ENCODE measurements at regions not wholly inside any gene's neighbourhood (a gene's known extent, or its start where the extent isn't known, plus 50 kb on each side); places are given as distances from the start of the nearest gene placed in this dataset.
A peak's percentile ranks its signal among the peaks of the same experiment; 100 is the strongest.
"Not testable (repeated sequence)": the region's sequence is repeated elsewhere in the genome, so short reads cannot be mapped to it uniquely, and the experiment has no call there.

DNA sequence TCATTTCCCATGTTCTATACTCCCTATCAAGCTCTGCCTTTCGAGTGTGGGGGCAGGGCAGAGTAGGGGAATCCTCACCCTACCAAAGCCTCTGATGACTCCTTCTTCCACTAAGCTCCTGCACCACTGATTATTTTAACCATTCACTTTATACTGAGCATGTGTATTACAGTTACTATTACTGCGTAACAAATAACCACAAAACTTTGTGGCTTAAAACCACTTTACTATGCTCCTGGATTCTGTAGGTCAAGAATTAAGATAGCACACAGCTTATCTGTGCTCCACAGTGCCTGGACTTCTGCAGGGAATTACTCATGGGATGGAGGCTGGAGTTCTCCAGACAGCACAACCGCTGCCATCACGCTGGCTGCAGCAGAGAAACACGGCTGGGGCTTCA is 117.4 kb upstream of the DNAJC10 start:
- DNase-seq: no peak

DNA sequence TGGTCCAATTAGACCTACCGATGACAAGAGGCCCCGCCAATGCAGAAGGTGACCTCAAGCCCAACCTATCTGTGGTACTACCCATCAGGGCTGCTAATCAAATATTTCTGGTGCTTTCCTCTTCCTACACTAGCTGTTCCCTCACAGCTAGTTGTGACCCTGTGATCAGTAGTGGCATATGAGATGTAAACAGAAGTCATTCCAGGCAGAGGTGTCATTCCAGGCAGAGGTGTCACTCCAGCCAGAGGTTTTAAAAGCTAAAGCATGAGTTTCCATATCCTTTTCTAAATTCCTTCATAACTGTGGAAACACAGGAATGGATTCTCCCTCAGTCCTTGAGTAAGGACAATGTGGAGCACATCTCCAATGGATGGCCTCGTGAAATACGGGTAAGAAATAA is 110.9 kb upstream of the DNAJC10 start:
- DNase-seq: no peak

DNA sequence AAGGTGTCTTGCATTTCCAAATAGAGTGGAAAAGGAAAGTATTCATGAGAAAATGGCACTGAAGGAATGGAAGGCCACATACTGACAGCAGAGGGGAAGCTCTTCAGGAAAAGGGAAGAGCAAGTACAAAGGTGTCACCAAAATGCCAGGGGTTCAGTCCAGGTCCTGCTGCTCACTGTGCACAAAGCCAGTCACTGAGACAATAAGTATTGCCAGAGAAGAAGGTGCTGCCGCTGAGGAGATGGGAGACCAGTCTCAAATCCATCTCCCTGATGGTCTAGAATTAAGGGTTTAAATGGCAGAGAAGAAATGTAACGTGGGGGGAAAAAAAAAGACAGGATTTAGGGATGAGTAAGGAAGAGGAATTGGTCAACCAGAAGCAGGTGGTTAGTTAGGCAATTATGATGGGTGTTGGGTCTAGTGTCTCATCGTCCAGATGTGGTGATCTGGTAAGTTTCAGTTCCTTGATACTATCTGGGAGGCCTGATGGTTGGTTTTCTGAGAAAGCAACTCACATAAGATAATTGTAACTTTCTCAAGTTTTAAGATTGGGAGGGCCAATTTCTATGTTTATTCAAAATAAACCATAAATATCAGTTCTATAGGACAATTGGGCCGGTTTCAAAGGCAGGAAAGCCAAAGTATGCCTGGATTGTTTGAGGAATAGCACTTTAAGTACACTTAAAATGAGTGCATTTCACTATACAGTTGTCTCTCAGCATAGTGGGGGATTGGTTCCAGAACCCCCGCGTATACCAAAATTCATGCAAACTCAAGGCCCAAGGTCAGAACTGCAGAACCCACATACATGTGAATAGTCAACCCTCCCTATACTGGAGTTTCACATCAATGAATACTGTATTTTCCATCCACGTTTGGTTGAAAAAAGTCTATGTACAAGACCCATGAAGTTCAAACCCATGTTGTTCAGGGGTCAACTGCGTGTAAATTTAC is 109.1 kb upstream of the DNAJC10 start:
- DNase-seq: no peak

DNA sequence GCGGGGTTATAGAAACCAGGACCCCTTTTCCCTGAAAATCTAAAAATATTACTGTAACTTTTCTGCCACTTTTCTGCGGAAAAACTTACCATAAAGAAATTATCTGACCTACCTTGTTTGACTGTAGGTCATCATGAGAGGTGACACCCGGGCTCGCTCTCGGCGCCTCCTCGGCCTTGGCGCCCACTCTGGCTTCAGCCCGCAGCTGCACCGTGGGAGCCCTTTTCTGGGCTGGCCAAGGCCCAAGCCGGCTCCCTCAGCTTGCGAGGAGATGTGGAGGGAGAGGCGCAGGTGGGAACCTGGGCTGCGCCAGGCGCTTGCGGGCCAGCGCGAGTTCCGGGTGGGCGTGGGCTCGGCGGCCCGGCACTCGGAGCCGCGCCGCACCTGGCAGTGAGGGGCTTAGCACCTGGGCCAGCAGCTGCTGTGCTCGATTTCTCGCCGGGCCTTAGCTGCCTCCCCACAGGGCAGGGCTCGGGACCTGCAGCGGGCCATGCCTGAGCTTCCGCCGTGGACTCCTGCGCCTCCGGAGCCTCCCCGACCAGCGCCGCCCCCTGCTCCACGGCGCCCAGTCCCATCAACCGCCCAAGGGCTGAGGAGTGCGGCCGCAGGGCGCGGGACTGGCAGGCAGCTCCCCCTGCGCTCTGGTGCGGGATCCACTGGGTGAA is 107.7 kb upstream of the DNAJC10 start:
- DNase-seq: no peak

DNA sequence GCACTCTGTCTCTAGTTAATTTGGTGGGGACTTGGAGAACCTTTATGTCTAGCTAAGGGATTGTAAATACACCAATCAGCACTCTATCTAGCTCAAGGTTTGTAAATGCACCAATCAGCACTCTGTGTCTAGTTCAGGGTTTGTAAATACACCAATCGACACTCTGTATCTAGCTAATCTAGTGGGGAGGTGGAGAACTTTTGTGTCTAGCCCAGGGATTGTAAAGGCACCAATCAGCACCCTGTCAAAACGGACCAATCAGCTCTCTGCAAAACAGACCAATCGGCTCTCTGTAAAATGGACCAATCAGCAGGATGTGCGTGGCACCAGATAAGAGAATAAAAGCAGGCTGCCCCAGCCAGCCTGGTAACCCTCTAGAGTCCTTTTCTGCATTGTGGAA is 107.1 kb upstream of the DNAJC10 start:
- DNase-seq: not testable (repeated sequence)

DNA sequence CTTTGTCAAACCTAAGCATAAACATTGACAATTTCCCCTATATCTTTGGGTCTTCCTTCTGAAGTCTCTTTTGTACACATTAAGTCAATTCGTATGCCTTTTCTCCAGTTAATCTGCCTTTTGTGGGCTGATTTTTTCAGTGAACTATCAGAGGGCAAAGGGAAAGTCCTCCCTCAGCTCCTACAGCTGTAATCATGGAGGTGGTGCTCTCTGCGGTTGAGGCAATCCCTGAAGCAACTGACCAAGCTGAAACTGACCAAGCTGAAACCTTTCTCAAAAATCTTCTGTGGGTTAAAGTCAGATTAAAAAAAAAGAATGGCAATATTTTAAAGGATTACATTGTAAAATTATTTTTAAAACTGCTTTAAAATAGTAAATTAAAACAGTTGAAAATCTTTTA is 105.8 kb upstream of the DNAJC10 start:
- DNase-seq: no peak

DNA sequence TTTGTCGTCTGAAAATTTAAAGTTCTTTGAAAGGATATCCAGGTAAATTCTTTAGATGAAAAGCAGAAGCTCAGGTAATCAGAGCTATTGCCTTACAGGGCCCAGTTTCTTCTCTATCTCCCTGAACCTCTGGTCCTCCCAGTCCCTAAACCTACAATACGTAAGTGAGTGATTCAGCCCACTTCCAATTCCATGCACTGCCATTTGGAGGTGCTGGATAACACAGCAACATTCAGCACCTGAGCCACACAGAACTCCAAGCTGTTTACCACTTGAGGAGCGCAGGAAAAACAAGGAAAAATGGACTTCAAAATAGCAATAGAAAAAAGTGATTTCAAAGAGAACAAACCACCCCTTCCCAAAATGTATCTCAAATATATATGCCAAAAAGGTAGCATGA is 105.0 kb upstream of the DNAJC10 start:
- DNase-seq: no peak

DNA sequence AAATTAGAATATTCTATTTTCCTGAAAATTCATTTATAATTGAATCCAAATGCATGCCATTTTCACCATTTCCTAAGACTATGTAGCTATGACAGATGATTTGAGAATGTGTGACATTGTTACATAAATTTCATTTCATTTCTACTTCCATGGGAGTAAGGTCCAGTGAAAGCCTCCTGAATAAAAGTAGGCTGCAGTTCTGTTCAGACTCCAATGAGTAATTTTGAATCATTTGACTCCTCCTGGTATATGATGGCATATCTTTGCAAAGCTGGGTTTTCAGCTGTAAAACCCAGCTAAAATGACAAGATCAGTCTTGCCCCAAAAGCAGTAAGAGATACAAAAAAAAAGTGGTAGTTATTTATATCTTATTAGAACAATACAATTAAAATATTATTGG is 101.0 kb upstream of the DNAJC10 start:
- DNase-seq: no peak

DNA sequence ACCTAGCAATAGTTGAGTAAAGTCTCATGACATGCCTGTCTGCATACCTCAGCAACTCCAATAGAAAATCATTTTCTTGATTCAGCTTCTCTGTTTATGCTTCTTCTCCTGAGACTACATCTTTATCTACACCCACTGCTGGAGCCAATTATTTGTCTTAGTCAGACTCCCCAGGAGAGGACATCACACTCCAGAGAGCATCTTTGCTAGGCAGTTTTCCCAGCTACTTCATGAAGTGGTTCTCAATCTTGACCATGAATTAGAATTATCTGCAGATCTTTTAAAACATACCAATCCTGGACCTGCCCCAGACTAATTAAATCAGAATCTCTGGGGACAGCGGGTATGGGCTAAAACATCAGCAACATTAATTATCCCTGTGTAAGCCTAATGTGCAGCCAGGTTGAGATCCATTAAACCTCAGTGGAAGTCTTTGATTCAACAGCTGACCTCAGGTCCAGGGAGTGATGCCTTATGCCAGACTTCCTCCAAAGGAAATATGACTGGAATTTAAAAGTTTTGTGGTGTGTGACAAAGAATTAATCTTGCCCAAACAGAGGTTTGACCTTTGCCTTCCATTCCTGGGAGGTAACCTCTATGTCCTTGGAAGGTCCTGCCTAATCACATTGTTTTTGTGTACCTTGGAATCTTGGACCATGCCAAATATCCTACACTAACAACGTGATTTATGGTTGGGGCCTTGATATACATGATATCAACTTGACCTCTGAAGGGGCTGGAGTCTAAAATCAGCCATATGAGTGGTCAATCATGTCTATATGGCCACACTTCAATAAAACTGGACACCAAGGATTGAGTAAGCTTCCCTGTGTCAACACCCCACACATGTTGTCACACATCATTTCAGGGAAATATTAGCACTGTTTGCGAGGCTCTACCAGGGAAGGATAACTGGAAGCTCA is 99.3 kb upstream of the DNAJC10 start:
- no peak for DNase-seq

DNA sequence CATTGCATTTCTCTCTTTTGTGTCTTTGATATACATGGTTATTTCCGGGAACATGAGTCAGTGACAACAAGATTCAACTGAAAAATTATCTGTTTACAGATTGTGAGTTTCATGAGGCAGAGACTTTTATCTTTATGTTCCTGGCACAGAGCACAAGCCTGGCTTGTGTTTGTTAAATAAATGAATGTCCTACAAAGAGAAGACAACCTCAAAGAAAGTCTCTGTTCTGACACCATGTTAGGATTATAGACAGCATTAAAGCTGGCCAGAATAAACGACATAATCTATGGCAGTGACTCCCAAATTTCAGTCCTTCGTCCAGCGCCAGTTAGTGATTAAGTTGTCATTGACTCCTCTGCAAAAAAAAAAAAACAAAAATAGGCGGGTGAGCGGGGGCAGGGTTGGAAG is 97.4 kb upstream of the DNAJC10 start:
- no peak for DNase-seq

DNA sequence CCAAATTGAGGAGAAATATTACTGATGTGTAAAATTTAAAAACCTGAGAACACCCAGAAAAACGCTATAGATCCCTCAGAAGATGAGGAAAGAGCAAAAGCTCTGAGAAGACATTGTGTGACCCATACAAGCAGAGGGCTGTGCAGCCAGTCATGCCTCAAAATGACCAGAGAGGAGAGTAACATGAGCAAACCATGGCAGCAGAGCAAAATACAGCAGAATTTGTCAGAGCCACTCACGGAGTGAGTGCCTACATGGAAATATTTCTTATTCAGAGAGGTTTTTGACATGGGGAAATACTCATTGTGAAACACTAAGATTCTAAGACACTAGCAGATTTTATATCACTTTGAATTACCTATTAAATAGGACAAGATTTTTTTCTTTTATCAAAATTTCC is 96.8 kb upstream of the DNAJC10 start:
- DNase-seq: no peak

DNA sequence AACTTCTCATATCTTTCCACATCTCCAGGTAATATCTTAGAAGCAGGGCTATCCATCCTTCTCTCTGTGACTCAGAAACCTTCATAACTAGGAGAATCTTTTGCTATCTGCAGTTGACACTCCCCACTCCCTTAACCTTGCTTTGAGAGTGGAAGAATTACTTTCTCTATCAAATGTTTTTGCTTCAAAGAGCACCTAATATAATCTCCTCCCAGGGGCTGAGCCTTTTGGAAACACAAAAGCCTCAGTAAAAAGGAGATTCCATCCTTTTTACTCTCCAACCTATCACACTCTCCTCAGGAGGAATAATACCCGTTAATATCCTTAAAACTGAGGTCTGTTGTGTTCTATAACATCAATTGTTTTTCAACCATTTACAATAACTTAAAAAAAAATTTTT is 94.9 kb upstream of the DNAJC10 start:
- no peak for DNase-seq

DNA sequence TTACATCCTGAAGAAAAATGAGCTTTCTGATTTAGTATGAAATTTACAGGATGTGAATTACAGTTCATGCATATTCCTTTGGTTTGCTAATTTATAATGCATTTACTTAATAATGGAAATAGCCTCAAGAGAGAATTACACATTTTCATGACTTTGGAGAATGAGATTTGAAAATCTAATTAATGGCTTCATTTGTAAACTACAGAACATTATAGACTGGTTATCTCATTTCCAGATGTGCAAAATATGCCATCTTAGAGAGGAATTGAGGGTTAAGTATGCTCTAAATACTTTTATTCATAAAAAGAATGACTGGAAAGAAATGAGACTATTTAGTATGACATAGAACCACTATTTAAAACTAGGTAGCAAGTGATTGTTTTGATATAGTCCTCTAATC is 94.2 kb upstream of the DNAJC10 start:
- DNase-seq: no peak

DNA sequence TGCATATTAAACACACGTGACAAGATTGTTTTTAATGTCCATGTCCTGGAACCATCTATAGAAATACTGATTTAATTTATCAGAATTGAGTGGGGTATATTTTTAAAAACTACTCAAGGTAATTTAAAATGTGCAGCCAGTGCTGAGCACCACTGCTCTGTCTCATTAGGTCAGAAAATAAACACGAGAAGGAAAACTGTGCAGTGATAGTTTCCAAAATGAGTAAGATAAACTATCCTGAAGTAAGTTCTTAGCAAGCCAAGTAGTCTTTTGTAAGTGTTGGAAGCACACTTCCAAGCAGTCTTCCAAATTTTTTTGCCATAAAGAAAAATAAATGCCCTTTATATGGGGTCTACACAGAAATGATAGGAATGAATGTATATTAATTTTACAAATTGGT is 93.8 kb upstream of the DNAJC10 start:
- DNase-seq: no peak

DNA sequence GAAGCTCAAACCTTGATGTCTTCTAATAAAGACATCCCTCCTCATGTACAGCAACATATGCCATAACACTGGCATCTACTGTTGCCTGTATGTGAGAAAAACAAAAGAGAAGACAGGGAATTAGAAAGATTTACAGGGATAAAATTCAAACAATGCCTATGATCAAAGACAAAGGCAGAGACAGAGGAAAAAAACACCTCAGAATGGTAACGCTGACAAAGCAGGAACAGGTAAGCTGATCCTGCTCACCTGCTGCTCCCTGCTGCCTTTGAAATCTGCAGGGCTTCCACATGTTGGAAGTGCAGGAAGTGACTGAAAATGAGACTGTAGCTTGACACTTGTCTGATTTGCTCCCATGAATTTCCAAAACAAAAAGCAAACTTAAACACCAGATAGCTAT is 90.2 kb upstream of the DNAJC10 start:
- DNase-seq: peak; percentile 5 to 43

DNA sequence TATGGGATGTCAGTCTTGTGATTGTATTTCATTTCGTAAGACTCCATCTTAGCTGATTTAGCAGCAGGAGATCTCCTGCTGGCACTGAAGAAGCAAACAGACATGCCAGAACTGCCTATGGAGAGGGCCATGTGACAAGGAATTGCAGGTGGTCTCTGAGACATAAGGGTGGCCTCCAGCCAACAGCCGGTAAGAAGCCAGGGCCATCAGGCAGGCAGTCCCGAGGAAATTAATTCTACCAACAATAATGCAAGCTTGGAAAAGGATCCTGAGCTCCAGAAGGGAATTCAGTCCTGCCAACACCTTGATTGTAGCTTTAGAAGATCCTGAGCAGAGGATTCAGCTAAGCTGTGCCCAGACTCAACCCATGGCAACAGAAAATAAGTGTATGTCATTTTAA is 87.1 kb upstream of the DNAJC10 start:
- no peak for DNase-seq

DNA sequence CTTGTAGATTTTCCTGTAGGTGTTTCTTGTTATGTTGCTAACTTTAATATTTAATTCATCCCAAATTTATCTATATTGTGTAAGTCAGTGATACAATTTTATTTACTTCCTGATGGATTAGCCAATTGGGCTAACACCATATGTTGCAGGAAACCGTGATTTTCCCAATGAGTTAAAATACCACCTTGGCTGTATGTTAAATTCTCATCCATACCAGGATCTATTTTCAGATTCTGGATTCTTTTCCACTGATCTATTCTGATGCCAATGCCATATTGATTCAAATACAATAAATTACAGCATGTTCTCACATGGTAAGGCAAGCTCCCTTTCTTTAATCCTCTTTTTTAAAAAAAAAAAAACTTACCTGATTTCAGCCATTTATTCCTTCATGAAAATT is 85.8 kb upstream of the DNAJC10 start:
- DNase-seq: no peak

DNA sequence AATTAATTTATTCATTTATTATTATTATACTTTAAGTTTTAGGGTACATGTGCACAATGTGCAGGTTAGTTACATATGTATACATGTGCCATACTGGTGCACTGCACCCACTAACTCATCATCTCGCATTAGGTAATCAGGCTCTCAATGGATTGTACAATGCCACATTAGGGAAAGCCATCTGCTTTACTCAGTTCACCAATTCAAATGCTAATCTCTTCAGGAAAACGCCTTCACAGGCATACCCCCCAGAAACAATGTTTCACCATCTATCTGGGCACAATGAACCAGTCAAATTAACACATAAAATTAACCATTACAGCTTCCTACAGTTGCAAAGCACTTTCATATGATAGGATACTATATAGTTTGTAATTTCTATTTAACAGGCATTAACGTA is 84.8 kb upstream of the DNAJC10 start:
- no peak for DNase-seq

DNA sequence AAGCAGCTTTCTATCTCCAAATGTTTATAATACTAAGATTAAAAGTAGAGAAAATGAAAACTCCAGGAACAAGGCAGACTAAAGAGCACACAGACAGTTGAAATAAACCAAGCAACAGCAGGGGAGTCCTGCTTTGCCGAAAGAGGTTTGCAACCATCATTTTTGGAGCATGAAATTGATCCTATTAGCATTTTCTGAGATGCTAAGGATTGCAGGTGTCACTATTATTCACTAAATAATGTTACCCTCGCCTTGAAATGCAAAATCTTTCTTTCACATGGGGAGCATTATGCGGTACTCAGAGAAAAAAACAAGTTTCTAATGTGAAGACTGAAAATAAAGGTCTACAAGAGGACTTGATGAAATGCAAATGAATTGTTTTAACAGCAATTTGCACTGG is 81.7 kb upstream of the DNAJC10 start:
- no peak for DNase-seq

DNA sequence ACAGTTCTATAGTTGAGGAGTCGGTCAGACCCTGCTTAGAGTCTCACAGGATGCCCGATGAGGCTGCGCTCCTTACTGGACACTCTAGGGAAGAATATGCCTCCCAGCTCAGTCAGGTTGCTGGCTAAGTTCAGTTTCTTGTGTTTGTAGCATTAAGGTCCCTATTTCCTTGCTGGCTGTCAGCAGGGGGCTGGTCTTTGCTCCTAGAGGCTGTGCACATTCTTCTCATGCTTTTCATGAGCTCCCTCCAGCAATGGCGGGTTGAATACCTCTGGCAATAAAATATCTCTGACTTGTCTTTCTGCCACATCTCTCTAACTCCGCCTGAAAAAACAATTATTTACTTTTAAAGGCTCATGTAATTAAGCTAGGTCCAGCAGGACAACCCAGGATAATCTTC is 79.4 kb upstream of the DNAJC10 start:
- DNase-seq: no peak

DNA sequence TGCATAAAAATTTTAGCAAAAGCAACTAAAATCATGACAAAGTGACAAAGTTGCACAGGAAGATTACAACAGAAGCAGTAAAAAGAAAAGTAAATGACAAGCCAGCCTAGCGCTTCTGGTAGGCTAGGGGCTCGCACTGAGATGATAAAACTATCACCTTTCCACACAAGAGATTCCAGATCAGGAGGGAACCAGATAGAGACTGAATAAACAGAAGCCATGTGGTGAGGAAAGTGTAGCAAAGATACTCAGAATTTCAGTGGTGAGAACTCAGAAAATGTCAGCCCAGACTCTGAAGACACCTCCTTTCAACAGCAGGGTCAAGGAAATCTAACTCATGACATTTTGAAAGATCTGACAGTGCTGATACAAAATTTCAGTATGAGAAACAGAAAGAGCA is 77.4 kb upstream of the DNAJC10 start:
- DNase-seq: no peak

DNA sequence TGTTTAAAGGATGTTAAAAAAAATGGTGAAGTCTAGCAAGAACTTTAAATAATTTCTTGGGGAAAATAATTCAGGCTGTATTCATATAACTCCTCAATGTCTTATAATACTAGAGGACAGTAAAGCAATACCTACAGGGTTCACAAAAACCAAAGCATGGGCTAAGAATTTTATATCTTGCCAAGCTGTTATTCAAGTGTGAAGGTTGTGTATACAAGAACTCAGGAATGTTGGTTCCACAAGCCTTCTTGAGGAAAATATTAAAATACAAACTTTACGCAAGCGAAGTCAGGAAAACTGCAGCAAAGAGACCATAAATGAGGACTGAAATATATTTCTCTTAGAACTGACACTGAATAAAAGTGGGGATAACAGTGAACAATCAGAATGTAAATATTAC is 76.1 kb upstream of the DNAJC10 start:
- no peak for DNase-seq

DNA sequence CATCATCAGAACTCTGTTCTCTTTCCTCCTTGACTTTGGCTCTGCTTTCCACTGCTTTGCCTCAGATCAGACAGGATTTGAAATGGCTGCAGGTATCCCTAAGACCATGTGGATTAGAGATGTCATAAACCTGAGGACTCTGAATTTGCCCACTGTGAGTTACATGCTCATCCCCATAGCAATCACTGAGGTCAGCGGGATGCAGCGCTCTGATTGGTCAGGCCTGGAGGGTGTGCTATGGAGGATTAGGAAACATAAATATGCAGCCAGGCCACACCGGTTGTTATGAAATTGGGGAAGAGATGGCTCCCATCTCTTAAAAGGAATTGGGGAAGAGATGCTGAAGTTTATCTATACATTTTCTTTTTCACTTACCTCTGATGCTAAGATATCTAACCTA is 73.7 kb upstream of the DNAJC10 start:
- DNase-seq: peak; percentile 45 to 69

Data from NCI-H526 (cell line).